H9 (cell line): ENCODE measurements at regions not wholly inside any gene's neighbourhood (a gene's known extent, or its start where the extent isn't known, plus 50 kb on each side); places are given as distances from the start of the nearest gene placed in this dataset.

Source experiments
- DNase-seq: peaks from one replicate; pipeline ENCODE4 v3.0.0-alpha.2; 2017
- H2AFZ ChIP-seq: one replicate; pipeline ENCODE4 v1.6.1; 2013; ENCODE audit warnings: mild to moderate bottlenecking, low read length, control low read depth, moderate library complexity
- H2AK5ac ChIP-seq: 2 replicates; pipeline ENCODE4 v1.6.1; 2013; ENCODE audit warnings: low read length, control low read depth, mixed read lengths; ENCODE audit not compliant: insufficient read length
- H2BK120ac ChIP-seq: one replicate; pipeline ENCODE4 v1.6.1; 2013; ENCODE audit warnings: low read depth, mild to moderate bottlenecking, low read length, control low read depth, inconsistent platforms; ENCODE audit not compliant: poor library complexity, severe bottlenecking
- H2BK12ac ChIP-seq: 2 replicates; pipeline ENCODE4 v1.6.1; 2013; ENCODE audit warnings: low read length, control low read depth, mixed read lengths, low read depth; ENCODE audit not compliant: insufficient read length
- H2BK15ac ChIP-seq: 2 replicates; pipeline ENCODE4 v1.6.1; 2013; ENCODE audit warnings: low read depth, low read length, control low read depth
- H2BK20ac ChIP-seq: one replicate; pipeline ENCODE4 v1.6.1; 2013; ENCODE audit warnings: low read depth, mild to moderate bottlenecking, low read length, control low read depth, inconsistent platforms; ENCODE audit not compliant: poor library complexity, severe bottlenecking
- H2BK5ac ChIP-seq: 2 replicates; pipeline ENCODE4 v1.6.1; 2013; ENCODE audit warnings: low read length, control low read depth, mixed read lengths; ENCODE audit not compliant: insufficient read length
- H3K14ac ChIP-seq: 2 replicates; pipeline ENCODE4 v1.6.1; 2013; ENCODE audit warnings: low read length, control low read depth; ENCODE audit not compliant: insufficient read depth
- H3K18ac ChIP-seq: 2 replicates; pipeline ENCODE4 v1.6.1; 2013; ENCODE audit warnings: low read depth, mild to moderate bottlenecking, mixed read lengths, low read length, control low read depth; ENCODE audit not compliant: insufficient read length
- H3K23ac ChIP-seq: 2 replicates; pipeline ENCODE4 v1.6.1; 2013; ENCODE audit warnings: low read length, control low read depth, mixed read lengths, low read depth; ENCODE audit not compliant: insufficient read length
- H3K23me2 ChIP-seq: 2 replicates; pipeline ENCODE4 v1.6.1; 2013; ENCODE audit warnings: low read depth, mild to moderate bottlenecking, mixed read lengths, low read length, control low read depth; ENCODE audit not compliant: insufficient read length, poor library complexity, severe bottlenecking
- H3K27ac ChIP-seq: 2 replicates; pipeline ENCODE4 v1.5.1; 2013; ENCODE audit warnings: low read length, control low read depth, mixed read lengths, low read depth; ENCODE audit not compliant: insufficient read length
- H3K27me3 ChIP-seq: 2 replicates; pipeline ENCODE4 v1.6.1; 2013; ENCODE audit warnings: low read length, control low read depth, inconsistent platforms; ENCODE audit not compliant: insufficient read depth
- H3K4ac ChIP-seq: 2 replicates; pipeline ENCODE4 v1.6.1; 2013; ENCODE audit warnings: low read depth, mild to moderate bottlenecking, control low read depth, inconsistent platforms, low read length, moderate library complexity
- H3K4me1 ChIP-seq: 2 replicates; pipeline ENCODE4 v1.6.1; 2013; ENCODE audit warnings: low read length, control low read depth, inconsistent platforms; ENCODE audit not compliant: insufficient read depth
- H3K4me2 ChIP-seq: 2 replicates; pipeline ENCODE4 v1.6.1; 2013; ENCODE audit warnings: low read length, control low read depth, mixed read lengths; ENCODE audit not compliant: insufficient read length, insufficient read depth
- H3K56ac ChIP-seq: 2 replicates; pipeline ENCODE4 v1.6.1; 2013; ENCODE audit warnings: low read depth, mild to moderate bottlenecking, mixed read lengths, low read length, control low read depth; ENCODE audit not compliant: insufficient read length
- H3K79me1 ChIP-seq: 2 replicates; pipeline ENCODE4 v1.6.1; 2013; ENCODE audit warnings: low read depth, mild to moderate bottlenecking, moderate library complexity, low read length, control low read depth, inconsistent platforms; ENCODE audit not compliant: insufficient read depth, poor library complexity, severe bottlenecking
- H3K79me2 ChIP-seq: 2 replicates; pipeline ENCODE4 v1.6.1; 2013; ENCODE audit warnings: low read length, control low read depth, inconsistent platforms; ENCODE audit not compliant: insufficient read depth
- H3K9ac ChIP-seq: 2 replicates; pipeline ENCODE4 v1.6.1; 2013; ENCODE audit warnings: low read length, control low read depth, mixed read lengths; ENCODE audit not compliant: insufficient read length; ENCODE audit errors: extremely low read depth
- H3K9me3 ChIP-seq: one replicate; pipeline ENCODE4 v1.6.1; 2013; ENCODE audit warnings: low read depth, low read length, inconsistent platforms; ENCODE audit not compliant: control insufficient read depth
- H3T11ph ChIP-seq: one replicate; pipeline ENCODE4 v1.6.1; 2013; ENCODE audit warnings: mild to moderate bottlenecking, low read length, control low read depth, inconsistent platforms
- H4K20me1 ChIP-seq: one replicate; pipeline ENCODE4 v1.6.1; 2013; ENCODE audit not compliant: control insufficient read depth, insufficient read length, insufficient read depth
- H4K5ac ChIP-seq: 2 replicates; pipeline ENCODE4 v1.6.1; 2013; ENCODE audit warnings: low read depth, mild to moderate bottlenecking, mixed read lengths, low read length, control low read depth; ENCODE audit not compliant: insufficient read length
- H4K8ac ChIP-seq: replicated peaks from 2 replicates; pipeline ENCODE4 v1.6.1; 2013; ENCODE audit warnings: low read length, control low read depth, mixed read lengths, low read depth; ENCODE audit not compliant: insufficient read length
- H4K91ac ChIP-seq: 2 replicates; pipeline ENCODE4 v1.6.1; 2013; ENCODE audit warnings: low read depth, mild to moderate bottlenecking, moderate library complexity, mixed read lengths, low read length, control low read depth; ENCODE audit not compliant: insufficient read length
- H3K27ac Mint-ChIP-seq, 3 experiments: 2 replicates in 2 of 3; 3 replicates in 1 of 3; pipeline ENCODE4 v1.8.0; 2020 to 2021; ENCODE audit warnings: mixed read lengths in 3 of 3, mild to moderate bottlenecking in 1 of 3, moderate library complexity in 1 of 3
- H3K27me3 Mint-ChIP-seq: 2 replicates; pipeline ENCODE4 v1.8.0; 2021; ENCODE audit warnings: low read depth, mild to moderate bottlenecking, moderate library complexity, mixed read lengths
- H3K36me3 Mint-ChIP-seq, 3 experiments: 2 replicates in 2 of 3; 3 replicates in 1 of 3; pipeline ENCODE4 v1.8.0; 2020 to 2021; ENCODE audit warnings: low read depth in 3 of 3, mixed read lengths in 3 of 3; ENCODE audit not compliant: insufficient read depth in 1 of 3
- H3K4me1 Mint-ChIP-seq, 2 experiments: 2 replicates each; pipeline ENCODE4 v1.8.0; 2020; ENCODE audit warnings: mixed read lengths in 2 of 2
- H3K4me3 Mint-ChIP-seq, 2 experiments: 2 replicates in 1 of 2; 3 replicates in 1 of 2; pipeline ENCODE4 v1.8.0; 2020 to 2021; ENCODE audit warnings: mild to moderate bottlenecking in 2 of 2, mixed read lengths in 2 of 2, moderate library complexity in 1 of 2
- H3K9me3 Mint-ChIP-seq, 2 experiments: 2 replicates in 1 of 2; 3 replicates in 1 of 2; pipeline ENCODE4 v1.8.0; 2020; ENCODE audit warnings: mild to moderate bottlenecking in 2 of 2, mixed read lengths in 2 of 2, moderate library complexity in 1 of 2
- TF ChIP-seq, protein P1 (sequence below): fragments of 200-600 bp; sonication (generic); conservative IDR thresholded peaks from 3 replicates; pipeline ENCODE4 v1.8.0; 2021; ENCODE audit warnings: antibody characterized with exemption, mild to moderate bottlenecking

DNA sequence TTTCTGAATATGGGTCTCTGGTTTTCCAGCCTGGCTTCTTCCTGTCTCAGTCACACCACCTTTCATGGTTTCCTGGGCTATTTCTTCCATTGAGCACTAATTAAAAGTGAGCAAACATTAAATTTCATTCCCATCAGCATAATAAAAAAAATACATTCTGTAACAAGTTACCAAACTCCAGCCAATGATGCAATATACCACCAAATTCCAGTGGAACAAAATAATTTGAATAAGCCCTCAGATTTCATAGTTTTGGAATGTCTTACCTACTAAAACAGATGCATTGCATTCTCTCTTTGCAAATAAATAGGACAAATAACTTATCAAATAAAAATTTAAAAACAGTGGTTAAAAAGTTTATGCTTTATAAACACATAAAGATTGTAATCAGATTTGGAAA is 97.8 kb upstream of the PRDM1 start:
- H2BK12ac ChIP-seq, result no peak overlapping the region
- no peaks in the 10 kb centered on the region for H3K79me1 ChIP-seq
- H2BK15ac ChIP-seq, result no peak overlapping the region
- Mint-ChIP-seq H3K27ac (no peak overlapping the region), H3K4me3 (no peak overlapping the region), H3K36me3 (no peaks in the 10 kb centered on the region), H3K27me3 (peaks cover 98% of the 10 kb centered on the region), H3K4me1 (peaks cover 25 to 32% of the 10 kb centered on the region in 2 experiments), H3K9me3 (no peaks in the 10 kb centered on the region; a peak in 1 of 5 replicates)
- H3K79me2 ChIP-seq, result no peaks in the 10 kb centered on the region
- no peak overlapping the region for H3K56ac ChIP-seq
- peaks cover 61% of the 10 kb centered on the region for H3K27me3 ChIP-seq
- no peak overlapping the region for H3K9ac ChIP-seq
- no peak for DNase-seq
- no peak overlapping the region for H4K91ac ChIP-seq
- H3K4me2 ChIP-seq, result no peak overlapping the region
- no peak overlapping the region for H3K18ac ChIP-seq
- no peak overlapping the region for H3K14ac ChIP-seq
- H3K4me1 ChIP-seq, result peaks cover 6% of the 10 kb centered on the region; the same call in 1 of the 2 replicates
- H2BK120ac ChIP-seq, result no peak overlapping the region
- H3K27ac ChIP-seq, result no peak overlapping the region
- H4K5ac ChIP-seq, result no peak overlapping the region
- H3T11ph ChIP-seq, result no peak overlapping the region
- H3K4ac ChIP-seq, result no peak overlapping the region
- TF ChIP-seq, protein P1, sequence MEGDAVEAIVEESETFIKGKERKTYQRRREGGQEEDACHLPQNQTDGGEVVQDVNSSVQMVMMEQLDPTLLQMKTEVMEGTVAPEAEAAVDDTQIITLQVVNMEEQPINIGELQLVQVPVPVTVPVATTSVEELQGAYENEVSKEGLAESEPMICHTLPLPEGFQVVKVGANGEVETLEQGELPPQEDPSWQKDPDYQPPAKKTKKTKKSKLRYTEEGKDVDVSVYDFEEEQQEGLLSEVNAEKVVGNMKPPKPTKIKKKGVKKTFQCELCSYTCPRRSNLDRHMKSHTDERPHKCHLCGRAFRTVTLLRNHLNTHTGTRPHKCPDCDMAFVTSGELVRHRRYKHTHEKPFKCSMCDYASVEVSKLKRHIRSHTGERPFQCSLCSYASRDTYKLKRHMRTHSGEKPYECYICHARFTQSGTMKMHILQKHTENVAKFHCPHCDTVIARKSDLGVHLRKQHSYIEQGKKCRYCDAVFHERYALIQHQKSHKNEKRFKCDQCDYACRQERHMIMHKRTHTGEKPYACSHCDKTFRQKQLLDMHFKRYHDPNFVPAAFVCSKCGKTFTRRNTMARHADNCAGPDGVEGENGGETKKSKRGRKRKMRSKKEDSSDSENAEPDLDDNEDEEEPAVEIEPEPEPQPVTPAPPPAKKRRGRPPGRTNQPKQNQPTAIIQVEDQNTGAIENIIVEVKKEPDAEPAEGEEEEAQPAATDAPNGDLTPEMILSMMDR, result no peak
- no peak overlapping the region for H2BK20ac ChIP-seq
- H3K23me2 ChIP-seq, result peaks cover 21% of the 10 kb centered on the region
- H2AK5ac ChIP-seq, result no peak overlapping the region
- no peaks in the 10 kb centered on the region for H4K20me1 ChIP-seq
- H4K8ac ChIP-seq, result no peak overlapping the region
- H2BK5ac ChIP-seq, result no peak overlapping the region
- no peaks in the 10 kb centered on the region for H3K9me3 ChIP-seq
- H2AFZ ChIP-seq, result no peak overlapping the region
- no peak overlapping the region for H3K23ac ChIP-seq
